NB4 (cell line): ENCODE measurements at regions not wholly inside any gene's neighbourhood (a gene's known extent, or its start where the extent isn't known, plus 50 kb on each side); places are given as distances from the start of the nearest gene placed in this dataset.

Experiments used
- DNase-seq: peaks from one replicate; pipeline ENCODE4 v3.0.0; 2010; ENCODE audit warnings: low read depth
- H3K4me3 ChIP-seq: one replicate; pipeline ENCODE4 v1.5.1; 2011; ENCODE audit warnings: mild to moderate bottlenecking, low read depth, low read length, moderate library complexity
- CTCF ChIP-seq: IDR thresholded peaks from one replicate; pipeline ENCODE4 v1.5.1; 2012; ENCODE audit warnings: low read depth, low read length
- MYC ChIP-seq: IDR thresholded peaks from 2 replicates; pipeline ENCODE4 v1.6.1; 2011; ENCODE audit warnings: low read depth, low read length
- POLR2A ChIP-seq: IDR thresholded peaks from 2 replicates; pipeline ENCODE4 v1.6.1; 2011; ENCODE audit warnings: mild to moderate bottlenecking; ENCODE audit not compliant: insufficient read length; ENCODE audit errors: extremely low read depth
- TF ChIP-seq, protein P1 (sequence below): IDR thresholded peaks from 2 replicates; pipeline ENCODE4 v1.6.1; 2011; ENCODE audit warnings: low read depth, low read length

DNA sequence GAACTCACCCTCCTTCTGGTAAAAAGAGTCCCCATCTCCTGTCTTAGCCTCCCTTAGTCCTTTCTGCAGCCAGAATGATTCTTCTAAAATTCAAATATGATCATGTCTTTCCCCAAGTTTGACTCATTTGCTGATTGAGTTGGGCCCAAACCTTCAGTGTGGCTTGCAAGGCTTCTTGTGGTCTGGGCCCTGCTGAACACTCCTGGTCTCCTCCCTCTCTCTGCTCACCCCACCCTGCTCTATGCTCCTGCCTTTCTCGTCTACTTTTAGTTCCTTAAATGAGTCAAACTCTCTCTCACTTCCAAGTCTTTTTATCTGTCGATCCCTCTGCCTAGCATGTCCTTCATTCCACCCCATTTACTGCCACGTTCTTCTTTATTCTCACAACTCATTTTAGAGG is 72.6 kb downstream of the CCR1 start:
- TF ChIP-seq POLR2A, result no peak
- no peak for TF ChIP-seq MYC
- TF ChIP-seq, protein P1, sequence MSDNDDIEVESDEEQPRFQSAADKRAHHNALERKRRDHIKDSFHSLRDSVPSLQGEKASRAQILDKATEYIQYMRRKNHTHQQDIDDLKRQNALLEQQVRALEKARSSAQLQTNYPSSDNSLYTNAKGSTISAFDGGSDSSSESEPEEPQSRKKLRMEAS, result no peak
- TF ChIP-seq CTCF, result no peak
- peak; percentile 74 for DNase-seq
- H3K4me3 ChIP-seq, result no peak overlapping the region

DNA sequence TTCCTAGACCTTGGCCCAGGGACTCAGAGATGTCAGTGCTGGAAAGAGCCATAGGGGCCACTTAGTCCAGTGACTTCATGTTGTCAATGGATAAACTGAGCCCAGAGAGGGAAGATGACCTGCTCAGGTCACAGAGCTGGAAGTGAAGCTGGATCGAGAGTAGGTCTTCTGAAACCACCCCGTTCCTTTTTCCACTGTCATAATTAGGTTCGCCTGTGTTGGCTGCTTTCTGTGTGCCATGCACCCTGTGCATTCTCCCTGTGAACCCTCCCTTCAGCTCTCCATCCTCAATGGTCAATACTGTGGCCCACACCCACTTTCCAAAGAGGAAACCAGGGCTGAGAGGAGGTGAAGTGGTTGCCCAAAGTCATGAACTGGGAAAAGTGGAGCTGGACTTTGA is 74.8 kb downstream of the CCR1 start:
- DNase-seq, result no peak
- TF ChIP-seq, protein P1, result no peak
- TF ChIP-seq MYC (no peak), CTCF (no peak), POLR2A (no peak)
- no peak overlapping the region for H3K4me3 ChIP-seq

- TF ChIP-seq MYC (no peak), CTCF (no peak), POLR2A (no peak)
- TF ChIP-seq, protein P1, result no peak
- H3K4me3 ChIP-seq, result no peak overlapping the region
These were observed 75.5 kb downstream of the CCR1 start for GRCh38 chr3:46132565-46132964.

DNA sequence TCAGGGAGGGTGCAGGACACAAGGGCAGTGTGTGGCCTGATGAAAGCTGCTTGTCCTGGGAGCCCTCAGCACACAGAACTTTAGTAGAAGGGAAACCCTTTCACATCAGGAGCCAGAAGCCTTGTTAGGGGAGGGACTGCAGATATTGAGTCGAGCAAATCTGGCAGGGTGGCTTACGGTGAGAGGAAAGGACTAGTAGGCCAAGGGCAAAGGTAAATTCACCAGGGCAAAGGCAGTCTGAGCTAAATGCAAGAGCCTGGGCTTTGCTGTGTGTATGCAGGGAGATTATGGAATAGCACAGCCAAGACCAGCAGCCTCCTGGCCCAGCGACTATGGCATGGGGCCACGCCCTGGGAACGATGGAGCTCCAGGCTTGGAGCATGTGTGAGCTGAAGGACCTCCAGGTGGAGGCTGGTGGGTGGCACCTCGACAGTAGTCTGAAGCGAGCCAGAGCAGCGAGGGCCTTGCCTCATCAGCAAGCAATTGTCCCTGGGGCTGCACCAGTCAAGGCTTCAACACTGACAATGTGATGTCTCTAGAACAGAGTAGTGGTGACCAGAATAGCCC is 76.1 kb downstream of the CCR1 start:
- TF ChIP-seq, protein P1, result no peak
- TF ChIP-seq MYC, result no peak
- TF ChIP-seq POLR2A, result no peak
- no peak for TF ChIP-seq CTCF
- no peak overlapping the region for H3K4me3 ChIP-seq
- DNase-seq, result no peak

More at GRCh38 chr3:46132565-46132964, 75.5 kb downstream of the CCR1 start:
- DNase-seq, result no peak

GRCh38 chr3:46130631-46131310 is 77.3 kb downstream of the CCR1 start:
- peak; percentile 54 for DNase-seq
- no peak overlapping the region for H3K4me3 ChIP-seq
- TF ChIP-seq CTCF (no peak), MYC (no peak; the same call in 1 of the 2 replicates), POLR2A (no peak)
- TF ChIP-seq, protein P1, result no peak
